Panc1 (cell line): ENCODE measurements at regions not wholly inside any gene's neighbourhood (a gene's known extent, or its start where the extent isn't known, plus 50 kb on each side); places are given as distances from the start of the nearest gene placed in this dataset.

Experiments used
- ATAC-seq: fragments of 200-7000 bp; cut with Tn5 transposase; 2 replicates; pipeline ENCODE4 v1.9.1; 2020; ENCODE audit warnings: mild to moderate bottlenecking, moderate library complexity
- BruUV-seq: library from RNA; stranded (reverse); fragments of 400-500 nt; replicated peaks from 2 replicates; lab custom pipeline; 2021; lab: Mats Ljungman, UMichigan
- CTCF ChIA-PET: fragments of 300-600 bp; sonication (Branson Sonifier 250); formaldehyde crosslinking; loops from one replicate; lab custom pipeline; 2022; ENCODE audit warnings: antibody characterized with exemption; lab: Charles Lee
- POLR2A ChIA-PET: fragments of 300-600 bp; sonication (Branson Sonifier 250); formaldehyde crosslinking; loops from one replicate; lab custom pipeline; 2022; ENCODE audit warnings: antibody characterized with exemption; lab: Charles Lee
- DNase-seq: peaks from one replicate; pipeline ENCODE4 v3.0.0-alpha.2; 2010; ENCODE audit warnings: low read depth, low spot score
- H3K27ac ChIP-seq: 2 replicates; pipeline ENCODE4 v1.5.1; 2011; ENCODE audit warnings: mild to moderate bottlenecking, low read length, inconsistent platforms
- H3K27me3 ChIP-seq: fragments of 200-500 bp; sonication (Bioruptor generic); 2 replicates; pipeline ENCODE4 v1.6.0; 2014; ENCODE audit warnings: low read length, inconsistent platforms; ENCODE audit not compliant: control insufficient read depth, insufficient read depth
- H3K36me3 ChIP-seq: fragments of 200-500 bp; sonication (Bioruptor generic); 2 replicates; pipeline ENCODE4 v1.5.1; 2014; ENCODE audit warnings: inconsistent platforms, mild to moderate bottlenecking, low read length, moderate library complexity; ENCODE audit not compliant: control insufficient read depth, insufficient read depth
- H3K4me1 ChIP-seq: 2 replicates; pipeline ENCODE4 v1.5.1; 2011; ENCODE audit warnings: inconsistent platforms, mild to moderate bottlenecking, low read length, moderate library complexity; ENCODE audit not compliant: control insufficient read depth, insufficient read depth
- H3K4me3 ChIP-seq, 2 experiments: 2 replicates each; pipeline ENCODE4 v1.5.1; 2011 to 2012; ENCODE audit warnings: low read depth in 2 of 2, low read length in 2 of 2, mild to moderate bottlenecking in 2 of 2, inconsistent platforms in 1 of 2, moderate library complexity in 1 of 2
- H3K9me3 ChIP-seq: fragments of 200-500 bp; sonication (Bioruptor generic); 2 replicates; pipeline ENCODE4 v1.5.1; 2014; ENCODE audit warnings: low read depth, mild to moderate bottlenecking, inconsistent platforms, low read length, moderate library complexity; ENCODE audit not compliant: control insufficient read depth, insufficient read depth
- CTCF ChIP-seq: fragments of 450-650 bp; IDR thresholded peaks from 2 replicates; pipeline ENCODE4 v1.5.1; 2017; ENCODE audit warnings: mild to moderate bottlenecking
- POLR2AphosphoS5 ChIP-seq: IDR thresholded peaks from 2 replicates; pipeline ENCODE4 v1.6.1; 2012; ENCODE audit warnings: mild to moderate bottlenecking, low read depth, low read length, moderate library complexity
- SIN3A ChIP-seq: IDR thresholded peaks from 2 replicates; pipeline ENCODE4 v1.6.1; 2012; ENCODE audit warnings: low read depth, mild to moderate bottlenecking, low read length, moderate library complexity, borderline replicate concordance; ENCODE audit not compliant: insufficient read depth
- TCF7L2 ChIP-seq: IDR thresholded peaks from 2 replicates; pipeline ENCODE4 v1.6.1; 2011; ENCODE audit warnings: mild to moderate bottlenecking, low read depth, low read length, inconsistent platforms
- in situ Hi-C: cut with HindIII; loops from 2 replicates; pipeline ENCODE4 v1.10.0; 2016; ENCODE audit warnings: low sequenced_read_pairs, low pct_unique_long_range_greater_than_20kb
- intact Hi-C: fragments of 100-400 bp; cut with micrococcal nuclease; formaldehyde crosslinking; loops from one replicate; pipeline ENCODE4 v1.10.0; 2022; ENCODE audit not compliant: unreplicated experiment
- TF ChIP-seq, protein P1 (sequence below), 2 experiments: IDR thresholded peaks; 2 replicates each; pipeline ENCODE4 v1.6.1; 2011 to 2012; ENCODE audit warnings: low read depth in 2 of 2, control low read depth in 1 of 2, low read length in 1 of 2, mild to moderate bottlenecking in 1 of 2, moderate library complexity in 1 of 2; ENCODE audit not compliant: insufficient read depth in 1 of 2

DNA sequence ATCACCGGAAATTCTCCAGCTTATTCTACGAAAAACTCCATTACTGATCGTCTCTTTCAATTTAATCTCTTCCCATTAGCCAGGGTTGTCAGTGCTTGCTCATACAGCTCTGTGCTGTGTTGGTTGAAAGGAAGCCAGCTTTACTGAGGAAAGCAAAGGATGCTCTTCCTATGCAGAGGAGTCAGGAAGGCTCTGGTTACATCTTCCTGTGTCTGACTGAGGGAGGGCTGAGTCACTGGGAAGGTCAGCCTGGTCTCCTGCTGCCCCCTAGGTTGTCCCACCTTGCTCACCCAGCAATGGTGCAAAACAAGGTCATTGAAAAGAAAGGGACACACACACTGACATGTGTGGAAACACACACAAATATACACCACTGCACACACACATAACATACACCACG, 975.6 kb downstream of the DCDC2C start:
- in situ Hi-C loops = no loop called here
- Histone ChIP-seq H3K4me1 (no peaks in the 10 kb centered on the region), H3K27ac (no peak overlapping the region), H3K27me3 (no peaks in the 10 kb centered on the region), H3K36me3 (no peaks in the 10 kb centered on the region), H3K4me3 (no peak overlapping the region), H3K9me3 (no peaks in the 10 kb centered on the region)
- ChIA-PET POLR2A (no interaction called here), CTCF (no interaction called here)
- TF ChIP-seq TCF7L2 = no peak
- TF ChIP-seq CTCF = no peak
- TF ChIP-seq POLR2AphosphoS5 = no peak
- TF ChIP-seq, protein P1, sequence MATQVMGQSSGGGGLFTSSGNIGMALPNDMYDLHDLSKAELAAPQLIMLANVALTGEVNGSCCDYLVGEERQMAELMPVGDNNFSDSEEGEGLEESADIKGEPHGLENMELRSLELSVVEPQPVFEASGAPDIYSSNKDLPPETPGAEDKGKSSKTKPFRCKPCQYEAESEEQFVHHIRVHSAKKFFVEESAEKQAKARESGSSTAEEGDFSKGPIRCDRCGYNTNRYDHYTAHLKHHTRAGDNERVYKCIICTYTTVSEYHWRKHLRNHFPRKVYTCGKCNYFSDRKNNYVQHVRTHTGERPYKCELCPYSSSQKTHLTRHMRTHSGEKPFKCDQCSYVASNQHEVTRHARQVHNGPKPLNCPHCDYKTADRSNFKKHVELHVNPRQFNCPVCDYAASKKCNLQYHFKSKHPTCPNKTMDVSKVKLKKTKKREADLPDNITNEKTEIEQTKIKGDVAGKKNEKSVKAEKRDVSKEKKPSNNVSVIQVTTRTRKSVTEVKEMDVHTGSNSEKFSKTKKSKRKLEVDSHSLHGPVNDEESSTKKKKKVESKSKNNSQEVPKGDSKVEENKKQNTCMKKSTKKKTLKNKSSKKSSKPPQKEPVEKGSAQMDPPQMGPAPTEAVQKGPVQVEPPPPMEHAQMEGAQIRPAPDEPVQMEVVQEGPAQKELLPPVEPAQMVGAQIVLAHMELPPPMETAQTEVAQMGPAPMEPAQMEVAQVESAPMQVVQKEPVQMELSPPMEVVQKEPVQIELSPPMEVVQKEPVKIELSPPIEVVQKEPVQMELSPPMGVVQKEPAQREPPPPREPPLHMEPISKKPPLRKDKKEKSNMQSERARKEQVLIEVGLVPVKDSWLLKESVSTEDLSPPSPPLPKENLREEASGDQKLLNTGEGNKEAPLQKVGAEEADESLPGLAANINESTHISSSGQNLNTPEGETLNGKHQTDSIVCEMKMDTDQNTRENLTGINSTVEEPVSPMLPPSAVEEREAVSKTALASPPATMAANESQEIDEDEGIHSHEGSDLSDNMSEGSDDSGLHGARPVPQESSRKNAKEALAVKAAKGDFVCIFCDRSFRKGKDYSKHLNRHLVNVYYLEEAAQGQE (IDR thresholded peaks at IDR 0.05; ENCODE audit: insufficient read depth in 1 of 2, low read depth in 2 of 2, low read length in 1 of 2) = no peak
- TF ChIP-seq SIN3A = no peak
- no peak for ATAC-seq
- DNase-seq = no peak
- BruUV-seq = no TSS peak
- intact Hi-C loops = no loop called here

DNA sequence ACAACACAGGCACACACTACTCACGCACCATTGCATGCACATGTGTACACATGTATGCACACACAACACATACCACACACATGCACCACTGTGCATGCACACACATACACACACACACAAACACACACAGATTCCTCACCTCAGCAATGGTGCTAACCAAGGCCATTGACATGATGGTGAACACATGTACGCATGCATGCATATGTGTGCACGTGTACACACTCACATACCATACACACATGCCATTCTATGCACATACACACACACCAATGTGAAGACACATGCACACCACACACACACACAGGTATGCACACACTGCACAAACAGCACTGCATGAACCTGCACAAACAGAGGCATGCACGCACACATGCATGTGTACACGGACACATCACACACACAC, 976.0 kb downstream of the DCDC2C start:
- TF ChIP-seq TCF7L2 (no peak), POLR2AphosphoS5 (no peak), CTCF (no peak), SIN3A (no peak)
- TF ChIP-seq, protein P1 (IDR thresholded peaks at IDR 0.05; ENCODE audit: insufficient read depth in 1 of 2, low read depth in 2 of 2, low read length in 1 of 2) = no peak
- H3K9me3 ChIP-seq = no peaks in the 10 kb centered on the region
- H3K27me3 ChIP-seq = no peaks in the 10 kb centered on the region
- intact Hi-C loops (no loop called here), in situ Hi-C loops (no loop called here)
- no peak overlapping the region for H3K4me3 ChIP-seq
- H3K27ac ChIP-seq = no peak overlapping the region
- no peak for DNase-seq
- CTCF ChIA-PET = no interaction called here
- ATAC-seq = no peak
- no peaks in the 10 kb centered on the region for H3K36me3 ChIP-seq
- POLR2A ChIA-PET = no interaction called here
- BruUV-seq = no TSS peak
- no peaks in the 10 kb centered on the region for H3K4me1 ChIP-seq
